HL-60 (cell line): ENCODE measurements at regions not wholly inside any gene's neighbourhood (a gene's known extent, or its start where the extent isn't known, plus 50 kb on each side); places are given as distances from the start of the nearest gene placed in this dataset.

Source experiments
- DNase-seq, 2 experiments: peaks; one replicate each; pipeline ENCODE4 v3.0.0-alpha.2; 2010 to 2020; ENCODE audit warnings: low read depth in 1 of 2, low spot score in 1 of 2
- H3K27ac ChIP-seq: fragments of 250-450 bp; sonication (Bioruptor Pico); replicated peaks from 2 replicates; pipeline ENCODE4 v1.5.1; 2020; ENCODE audit warnings: mild to moderate bottlenecking, moderate library complexity
- H3K27me3 ChIP-seq: fragments of 250-450 bp; sonication (Bioruptor Pico); 2 replicates; pipeline ENCODE4 v1.5.1; 2021; ENCODE audit warnings: mild to moderate bottlenecking, moderate library complexity; ENCODE audit not compliant: insufficient read depth, poor library complexity, severe bottlenecking
- H3K4me3 ChIP-seq: replicated peaks from 2 replicates; pipeline ENCODE4 v1.5.1; 2011; ENCODE audit warnings: mild to moderate bottlenecking, control low read depth, low read length; ENCODE audit not compliant: insufficient read depth
- GABPA ChIP-seq: IDR thresholded peaks from 2 replicates; pipeline ENCODE4 v1.6.1; 2012; ENCODE audit warnings: low read depth
- POLR2AphosphoS5 ChIP-seq: IDR thresholded peaks from 2 replicates; pipeline ENCODE4 v1.6.1; 2012; ENCODE audit warnings: low read depth
- SPI1 ChIP-seq: IDR thresholded peaks from 2 replicates; pipeline ENCODE4 v1.6.1; 2012; ENCODE audit warnings: low read depth, mild to moderate bottlenecking, borderline replicate concordance
- TF ChIP-seq, protein P1 (sequence below): IDR thresholded peaks from 2 replicates; pipeline ENCODE4 v1.6.1; 2012; ENCODE audit warnings: low read depth; ENCODE audit not compliant: insufficient replicate concordance
- TF ChIP-seq, protein P2 (sequence below): IDR thresholded peaks from one replicate; pipeline ENCODE4 v1.5.1; 2011; ENCODE audit warnings: low read length, control low read depth, inconsistent platforms; ENCODE audit not compliant: insufficient read depth

DNA sequence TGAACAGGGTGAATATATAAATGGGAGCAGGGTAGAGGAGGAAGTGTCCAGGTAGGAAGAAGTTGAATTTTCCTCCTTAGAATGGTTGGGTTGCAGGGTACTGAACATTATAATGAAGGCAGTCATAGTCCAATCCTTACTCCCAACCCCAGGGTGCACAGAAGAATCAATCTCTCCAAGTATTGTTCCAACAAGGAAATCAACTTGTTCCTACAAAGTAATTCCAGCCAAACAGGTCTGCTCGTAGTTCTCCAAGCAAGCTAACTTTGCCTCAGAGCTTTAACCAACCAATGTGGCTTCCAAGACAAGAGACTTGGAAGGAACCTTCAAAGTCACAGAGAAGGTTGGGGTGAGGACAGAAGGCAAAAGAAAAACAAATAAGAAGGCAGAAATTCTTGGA lies 527.2 kb downstream of the MED13L start:
- Histone ChIP-seq H3K4me3 (no peak overlapping the region), H3K27ac (no peak overlapping the region), H3K27me3 (peaks cover 6% of the 10 kb centered on the region)
- no peak for TF ChIP-seq POLR2AphosphoS5
- TF ChIP-seq GABPA, result no peak
- TF ChIP-seq, protein P1, sequence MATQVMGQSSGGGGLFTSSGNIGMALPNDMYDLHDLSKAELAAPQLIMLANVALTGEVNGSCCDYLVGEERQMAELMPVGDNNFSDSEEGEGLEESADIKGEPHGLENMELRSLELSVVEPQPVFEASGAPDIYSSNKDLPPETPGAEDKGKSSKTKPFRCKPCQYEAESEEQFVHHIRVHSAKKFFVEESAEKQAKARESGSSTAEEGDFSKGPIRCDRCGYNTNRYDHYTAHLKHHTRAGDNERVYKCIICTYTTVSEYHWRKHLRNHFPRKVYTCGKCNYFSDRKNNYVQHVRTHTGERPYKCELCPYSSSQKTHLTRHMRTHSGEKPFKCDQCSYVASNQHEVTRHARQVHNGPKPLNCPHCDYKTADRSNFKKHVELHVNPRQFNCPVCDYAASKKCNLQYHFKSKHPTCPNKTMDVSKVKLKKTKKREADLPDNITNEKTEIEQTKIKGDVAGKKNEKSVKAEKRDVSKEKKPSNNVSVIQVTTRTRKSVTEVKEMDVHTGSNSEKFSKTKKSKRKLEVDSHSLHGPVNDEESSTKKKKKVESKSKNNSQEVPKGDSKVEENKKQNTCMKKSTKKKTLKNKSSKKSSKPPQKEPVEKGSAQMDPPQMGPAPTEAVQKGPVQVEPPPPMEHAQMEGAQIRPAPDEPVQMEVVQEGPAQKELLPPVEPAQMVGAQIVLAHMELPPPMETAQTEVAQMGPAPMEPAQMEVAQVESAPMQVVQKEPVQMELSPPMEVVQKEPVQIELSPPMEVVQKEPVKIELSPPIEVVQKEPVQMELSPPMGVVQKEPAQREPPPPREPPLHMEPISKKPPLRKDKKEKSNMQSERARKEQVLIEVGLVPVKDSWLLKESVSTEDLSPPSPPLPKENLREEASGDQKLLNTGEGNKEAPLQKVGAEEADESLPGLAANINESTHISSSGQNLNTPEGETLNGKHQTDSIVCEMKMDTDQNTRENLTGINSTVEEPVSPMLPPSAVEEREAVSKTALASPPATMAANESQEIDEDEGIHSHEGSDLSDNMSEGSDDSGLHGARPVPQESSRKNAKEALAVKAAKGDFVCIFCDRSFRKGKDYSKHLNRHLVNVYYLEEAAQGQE, result no peak
- no peak for DNase-seq

DNA sequence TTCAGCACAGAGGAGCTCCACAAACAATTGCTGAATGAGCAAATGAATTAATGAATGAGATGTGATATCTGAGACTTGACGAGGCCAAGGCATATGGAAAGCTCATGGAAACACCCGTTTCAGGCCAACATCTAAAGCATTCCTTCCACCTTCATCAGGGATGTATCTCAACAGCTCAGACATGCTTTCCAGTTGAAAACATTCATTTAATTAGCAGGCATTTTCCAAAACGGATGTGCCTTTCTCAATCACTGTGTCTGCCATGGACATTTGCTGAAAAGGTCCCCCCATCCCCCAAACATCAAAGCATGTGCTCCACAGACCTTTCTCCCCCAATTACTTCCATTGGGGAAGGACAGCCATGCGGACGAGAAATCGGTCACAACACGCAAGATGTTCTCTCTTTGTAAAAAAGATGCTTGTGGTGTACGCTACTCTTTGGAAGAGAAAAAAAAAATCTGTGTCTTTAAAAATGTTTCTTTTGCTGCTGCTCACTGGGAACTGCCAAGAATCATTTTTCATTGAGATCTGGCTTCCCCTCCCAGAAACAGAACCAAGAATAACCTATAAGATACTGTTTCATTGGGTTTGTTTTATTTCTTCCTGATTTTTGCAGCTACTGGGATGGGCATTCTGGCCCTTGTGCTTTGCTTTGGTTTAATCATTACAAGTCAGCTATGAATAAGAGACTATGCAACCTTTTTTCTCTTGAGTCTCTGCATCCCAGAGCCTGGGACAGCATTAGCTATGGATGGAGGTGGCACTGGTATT lies 528.2 kb downstream of the MED13L start:
- H3K27me3 ChIP-seq, result peaks cover 2% of the 10 kb centered on the region
- no peak overlapping the region for H3K27ac ChIP-seq
- no peak for DNase-seq
- no peak for TF ChIP-seq POLR2AphosphoS5
- TF ChIP-seq, protein P2, sequence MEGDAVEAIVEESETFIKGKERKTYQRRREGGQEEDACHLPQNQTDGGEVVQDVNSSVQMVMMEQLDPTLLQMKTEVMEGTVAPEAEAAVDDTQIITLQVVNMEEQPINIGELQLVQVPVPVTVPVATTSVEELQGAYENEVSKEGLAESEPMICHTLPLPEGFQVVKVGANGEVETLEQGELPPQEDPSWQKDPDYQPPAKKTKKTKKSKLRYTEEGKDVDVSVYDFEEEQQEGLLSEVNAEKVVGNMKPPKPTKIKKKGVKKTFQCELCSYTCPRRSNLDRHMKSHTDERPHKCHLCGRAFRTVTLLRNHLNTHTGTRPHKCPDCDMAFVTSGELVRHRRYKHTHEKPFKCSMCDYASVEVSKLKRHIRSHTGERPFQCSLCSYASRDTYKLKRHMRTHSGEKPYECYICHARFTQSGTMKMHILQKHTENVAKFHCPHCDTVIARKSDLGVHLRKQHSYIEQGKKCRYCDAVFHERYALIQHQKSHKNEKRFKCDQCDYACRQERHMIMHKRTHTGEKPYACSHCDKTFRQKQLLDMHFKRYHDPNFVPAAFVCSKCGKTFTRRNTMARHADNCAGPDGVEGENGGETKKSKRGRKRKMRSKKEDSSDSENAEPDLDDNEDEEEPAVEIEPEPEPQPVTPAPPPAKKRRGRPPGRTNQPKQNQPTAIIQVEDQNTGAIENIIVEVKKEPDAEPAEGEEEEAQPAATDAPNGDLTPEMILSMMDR, result no peak
- no peak for TF ChIP-seq GABPA
- no peak for TF ChIP-seq SPI1
- H3K4me3 ChIP-seq, result no peak overlapping the region

DNA sequence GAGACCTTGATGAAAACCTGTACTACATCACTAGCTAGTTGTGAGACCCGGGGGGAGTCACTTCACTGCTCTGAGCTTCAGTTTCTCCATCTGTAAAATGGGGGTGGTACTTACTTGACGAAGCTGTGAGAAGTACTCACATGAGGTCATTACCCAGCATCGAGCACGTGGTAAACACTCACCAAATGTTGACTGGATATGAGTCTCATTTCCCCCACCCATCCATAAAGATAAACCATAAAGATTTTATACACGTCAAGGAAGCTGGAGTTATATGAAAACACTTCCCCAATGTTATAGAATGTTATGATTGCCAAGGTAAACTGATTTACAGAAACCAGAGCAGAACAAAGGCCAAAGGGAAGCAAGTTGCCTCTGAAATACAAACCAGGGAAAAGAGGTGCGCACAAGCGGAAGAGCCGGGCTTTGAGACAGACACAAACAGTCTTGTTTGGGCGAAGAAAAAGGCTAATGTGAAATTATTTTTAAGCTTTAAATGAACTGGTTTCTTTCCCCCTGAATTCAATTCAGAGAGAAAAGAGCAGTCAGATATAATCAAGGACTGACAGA lies 536.8 kb downstream of the MED13L start:
- TF ChIP-seq, protein P2, result no peak
- TF ChIP-seq GABPA (no peak), SPI1 (no peak), POLR2AphosphoS5 (no peak)
- TF ChIP-seq, protein P1, result no peak
- Histone ChIP-seq H3K27me3 (no peaks in the 10 kb centered on the region), H3K4me3 (no peak overlapping the region), H3K27ac (no peak overlapping the region)
- no peak for DNase-seq

DNA sequence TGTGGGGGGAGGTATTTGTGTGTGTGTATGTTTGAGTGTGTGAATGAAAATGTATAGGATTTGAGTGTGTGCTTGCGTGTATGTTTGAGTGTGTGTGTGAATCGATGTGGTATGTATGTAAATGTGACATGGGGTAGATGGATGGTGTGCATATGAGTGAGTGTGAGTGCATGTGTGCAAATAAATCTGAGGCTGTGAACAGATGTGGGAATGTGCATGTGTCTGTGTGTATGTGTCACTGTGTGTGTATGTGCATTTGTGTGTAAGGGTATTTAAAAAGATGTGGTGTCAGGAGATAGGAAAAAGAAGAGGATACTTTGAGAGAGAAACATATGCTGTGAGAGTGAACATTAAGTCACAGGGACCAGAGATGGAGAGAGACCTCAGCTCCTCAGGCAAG lies 539.6 kb downstream of the MED13L start:
- Histone ChIP-seq H3K27me3 (no peaks in the 10 kb centered on the region), H3K27ac (no peak overlapping the region), H3K4me3 (no peak overlapping the region)
- DNase-seq, result no peak
- TF ChIP-seq POLR2AphosphoS5 (no peak), SPI1 (no peak), GABPA (no peak)
- TF ChIP-seq, protein P2, result no peak
- TF ChIP-seq, protein P1, result no peak
